ENCODE measurements at regions not wholly inside any gene's neighbourhood (a gene's known extent, or its start where the extent isn't known, plus 50 kb on each side); places are given as distances from the start of the nearest gene placed in this dataset.

GRCh38 chr14:61996753-61997152, 234.5 kb downstream of the SNAPC1 start:
- H3K9me3 ChIP-seq: no peaks in the 10 kb centered on the region
- 72 to 80% methylated on average over 4 of the region's 4 CpGs for WGBS, 2 donors
- intact Hi-C loops (cut with DNase I): no loop called here
- H3K36me3 ChIP-seq: no peaks in the 10 kb centered on the region
- ATAC-seq: no peak
- no peak overlapping the region for H3K4me3 ChIP-seq
- H3K4me1 ChIP-seq: no peaks in the 10 kb centered on the region
- no peak overlapping the region for H3K27ac ChIP-seq
- no peak for DNase-seq
- no peak for FAIRE-seq
- no peak for TF ChIP-seq CTCF (IDR thresholded peaks at IDR 0.05)
- no peaks in the 10 kb centered on the region for H3K27me3 ChIP-seq

- no peaks in the 10 kb centered on the region for H3K27me3 ChIP-seq
- H3K36me3 ChIP-seq: no peaks in the 10 kb centered on the region
- H3K27ac ChIP-seq: no peak overlapping the region
- no peak for DNase-seq
- intact Hi-C loops (cut with DNase I): no loop called here
- no peak for FAIRE-seq
- ATAC-seq: no peak
- no peaks in the 10 kb centered on the region for H3K9me3 ChIP-seq
- H3K4me1 ChIP-seq: no peaks in the 10 kb centered on the region
- no peak for TF ChIP-seq CTCF (IDR thresholded peaks at IDR 0.05)
- no peak overlapping the region for H3K4me3 ChIP-seq
Measured at GRCh38 chr14:61997161-61997560, 234.9 kb downstream of the SNAPC1 start.

- H3K27ac ChIP-seq: no peak overlapping the region
- H3K4me3 ChIP-seq: no peak overlapping the region
- H3K36me3 ChIP-seq: no peaks in the 10 kb centered on the region
- intact Hi-C loops (cut with DNase I): no loop called here
- ATAC-seq (no peak), FAIRE-seq (no peak), DNase-seq (no peak)
- TF ChIP-seq CTCF (IDR thresholded peaks at IDR 0.05): no peak
- H3K4me1 ChIP-seq: no peaks in the 10 kb centered on the region
- H3K27me3 ChIP-seq: no peaks in the 10 kb centered on the region
- H3K9me3 ChIP-seq: no peaks in the 10 kb centered on the region
- 74 to 78% methylated on average over 2 of the region's 2 CpGs for WGBS, 2 donors
Measured at GRCh38 chr14:62001963-62002362, 239.7 kb downstream of the SNAPC1 start.

- no peak for ATAC-seq
- no peak for DNase-seq
- TF ChIP-seq CTCF (IDR thresholded peaks at IDR 0.05): no peak
- no peaks in the 10 kb centered on the region for H3K27me3 ChIP-seq
- H3K4me3 ChIP-seq: no peak overlapping the region
- WGBS, 2 donors: 24 to 46% methylated on average over 1 of the region's 1 CpG
- H3K9me3 ChIP-seq: no peaks in the 10 kb centered on the region
- no peaks in the 10 kb centered on the region for H3K36me3 ChIP-seq
- FAIRE-seq: no peak
- H3K27ac ChIP-seq: no peak overlapping the region
- no peaks in the 10 kb centered on the region for H3K4me1 ChIP-seq
- intact Hi-C loops (cut with DNase I): no loop called here
Measured at GRCh38 chr14:62002642-62003041, 240.4 kb downstream of the SNAPC1 start.

GRCh38 chr14:62003701-62004100, 241.5 kb downstream of the SNAPC1 start:
- no peak for TF ChIP-seq CTCF (IDR thresholded peaks at IDR 0.05)
- Histone ChIP-seq H3K9me3 (no peaks in the 10 kb centered on the region), H3K27me3 (no peaks in the 10 kb centered on the region), H3K27ac (no peak overlapping the region), H3K36me3 (no peaks in the 10 kb centered on the region), H3K4me1 (no peaks in the 10 kb centered on the region), H3K4me3 (no peak overlapping the region)
- ATAC-seq (no peak), FAIRE-seq (no peak), DNase-seq (no peak)
- 52 to 75% methylated on average over 2 of the region's 2 CpGs for WGBS, 2 donors
- intact Hi-C loops (cut with DNase I): no loop called here
